Thymus (tissue), 11 donors: ENCODE measurements at regions not wholly inside any gene's neighbourhood (a gene's known extent, or its start where the extent isn't known, plus 50 kb on each side); places are given as distances from the start of the nearest gene placed in this dataset.

Source experiments
- DNase-seq, 9 donors: peaks; one replicate each; pipeline ENCODE4 v3.0.0-alpha.2; 2013; ENCODE audit warnings: low spot score in 9 of 9, low read depth in 6 of 9, missing footprints in 1 of 9
- H3K27ac ChIP-seq, 2 donors: one replicate each; pipeline ENCODE4 v1.5.1; 2013; ENCODE audit warnings: control low read depth in 1 of 2, low read depth in 1 of 2, low read length in 1 of 2, mild to moderate bottlenecking in 1 of 2, moderate library complexity in 1 of 2
- H3K27me3 ChIP-seq, 2 donors: one replicate each; pipeline ENCODE4 v1.5.1; 2013; ENCODE audit warnings: low read length in 1 of 2; ENCODE audit not compliant: control insufficient read depth in 2 of 2, insufficient read depth in 1 of 2
- H3K36me3 ChIP-seq, 2 donors: one replicate each; pipeline ENCODE4 v1.5.1; 2013; ENCODE audit warnings: low read length in 1 of 2, mild to moderate bottlenecking in 1 of 2, moderate library complexity in 1 of 2; ENCODE audit not compliant: control insufficient read depth in 2 of 2, insufficient read depth in 2 of 2
- H3K4me1 ChIP-seq, 2 donors: one replicate each; pipeline ENCODE4 v1.5.1; 2013; ENCODE audit warnings: low read length in 2 of 2; ENCODE audit not compliant: control insufficient read depth in 2 of 2, insufficient read depth in 2 of 2
- H3K4me3 ChIP-seq, 2 donors: one replicate each; pipeline ENCODE4 v1.5.1; 2013; ENCODE audit warnings: low read length in 2 of 2, control low read depth in 1 of 2, mild to moderate bottlenecking in 1 of 2
- H3K9me3 ChIP-seq, 2 donors: one replicate each; pipeline ENCODE4 v1.5.1; 2013; ENCODE audit warnings: low read length in 1 of 2, mild to moderate bottlenecking in 1 of 2; ENCODE audit not compliant: control insufficient read depth in 2 of 2, insufficient read depth in 1 of 2
- WGBS: extraction: QIAGEN DNeasy Blood & Tissue Kit; methylation state at CpG from one replicate; pipeline ENCODE4 v1.1.7; 2013; 5-methylcytosine and 5-hydroxymethylcytosine counted together
- donor health status: healthy.

DNA sequence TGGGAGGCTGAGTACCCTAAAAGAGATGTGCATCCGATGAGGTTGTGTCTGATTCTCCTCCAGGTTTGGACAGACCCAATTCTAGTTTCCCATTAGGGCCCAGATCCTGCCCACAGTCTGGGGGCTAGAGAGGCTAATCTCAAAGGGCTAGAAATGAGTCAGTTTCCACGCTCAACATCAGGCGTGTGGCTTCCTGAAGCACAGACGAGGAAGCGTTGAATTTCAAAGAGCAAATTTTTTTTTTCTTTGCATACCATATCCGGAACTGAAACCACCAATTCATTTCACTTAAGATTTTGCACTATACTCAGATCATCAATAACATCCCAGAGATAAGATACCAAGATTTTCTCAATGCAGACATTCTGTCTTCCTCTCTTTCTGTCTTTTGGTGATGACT is 173.8 kb upstream of the BCL6 start:
- Histone ChIP-seq H3K4me1 (peaks cover 33 to 62% of the 10 kb centered on the region in 2 donors), H3K27ac (peak overlapping the region; percentile 19 to 84), H3K27me3 (no peaks in the 10 kb centered on the region), H3K9me3 (no peaks in the 10 kb centered on the region), H3K4me3 (peak overlapping the region in 1 of 2 donors; percentile 14), H3K36me3 (no peaks in the 10 kb centered on the region)
- WGBS = 4% methylated on average over 6 of the region's 6 CpGs
- DNase-seq = peak; percentile 40 to 90 (median 70)

DNA sequence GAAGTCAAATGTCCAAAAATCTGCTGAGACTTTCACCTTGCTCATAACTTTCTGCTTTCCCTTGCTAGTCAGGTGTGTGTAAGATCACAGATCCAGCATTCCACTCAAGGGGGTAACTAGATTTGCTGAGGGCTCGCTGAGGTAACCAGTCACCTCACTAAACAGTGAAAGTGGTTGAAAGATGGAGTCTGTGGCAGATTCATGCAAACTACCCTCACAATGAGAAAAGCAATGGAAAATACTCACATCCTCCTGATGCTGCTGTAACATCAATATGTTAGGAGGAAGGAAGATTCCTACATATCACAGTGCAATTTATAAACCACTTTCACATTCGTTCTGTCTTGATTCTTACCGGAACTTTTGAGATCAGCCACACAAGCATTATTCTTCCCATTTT is 174.3 kb upstream of the BCL6 start:
- Histone ChIP-seq H3K36me3 (no peaks in the 10 kb centered on the region), H3K4me3 (peak overlapping the region in 1 of 2 donors; percentile 14), H3K4me1 (peaks cover 28 to 59% of the 10 kb centered on the region in 2 donors), H3K9me3 (no peaks in the 10 kb centered on the region), H3K27ac (peak overlapping the region; percentile 80 to 84), H3K27me3 (no peaks in the 10 kb centered on the region)
- WGBS = 40% methylated on average over 3 of the region's 3 CpGs
- DNase-seq = peak in 2 of 9 donors; percentile 19 to 45

- Histone ChIP-seq H3K4me3 (no peak overlapping the region), H3K27ac (peak overlapping the region in 1 of 2 donors; percentile 84), H3K27me3 (no peaks in the 10 kb centered on the region), H3K9me3 (peaks cover 0 to 2% of the 10 kb centered on the region in 2 donors), H3K4me1 (peaks cover 28 to 55% of the 10 kb centered on the region in 2 donors), H3K36me3 (no peaks in the 10 kb centered on the region)
- no peak for DNase-seq
- 95% methylated on average over 1 of the region's 1 CpG for WGBS
Observed at GRCh38 chr3:187920030-187920429, 174.8 kb upstream of the BCL6 start.

DNA sequence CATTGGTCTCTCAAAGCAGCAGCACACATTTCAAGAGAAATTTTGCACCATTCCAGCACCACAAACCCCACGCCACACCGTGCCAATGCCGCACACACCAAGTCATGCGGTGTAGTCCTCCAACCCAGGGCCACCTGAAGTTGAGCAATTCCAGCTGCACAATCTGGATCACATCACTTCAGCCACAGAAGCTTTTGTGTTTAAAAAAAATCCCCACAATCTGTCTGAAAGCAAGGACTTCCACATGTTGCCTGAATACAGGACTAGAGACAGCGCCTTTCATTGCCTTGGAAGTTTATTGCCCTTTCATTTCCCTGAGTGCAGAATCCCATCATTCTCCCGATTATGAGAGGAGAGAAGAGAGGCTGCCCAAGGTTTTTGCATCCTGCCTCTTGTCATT is 175.6 kb upstream of the BCL6 start:
- H3K4me3 ChIP-seq = no peak overlapping the region
- no peaks in the 10 kb centered on the region for H3K27me3 ChIP-seq
- DNase-seq = no peak
- no peaks in the 10 kb centered on the region for H3K36me3 ChIP-seq
- H3K9me3 ChIP-seq = peaks cover 0 to 2% of the 10 kb centered on the region in 2 donors
- no peak overlapping the region for H3K27ac ChIP-seq
- H3K4me1 ChIP-seq = peaks cover 28 to 52% of the 10 kb centered on the region in 2 donors
- 98% methylated on average over 6 of the region's 6 CpGs for WGBS

DNA sequence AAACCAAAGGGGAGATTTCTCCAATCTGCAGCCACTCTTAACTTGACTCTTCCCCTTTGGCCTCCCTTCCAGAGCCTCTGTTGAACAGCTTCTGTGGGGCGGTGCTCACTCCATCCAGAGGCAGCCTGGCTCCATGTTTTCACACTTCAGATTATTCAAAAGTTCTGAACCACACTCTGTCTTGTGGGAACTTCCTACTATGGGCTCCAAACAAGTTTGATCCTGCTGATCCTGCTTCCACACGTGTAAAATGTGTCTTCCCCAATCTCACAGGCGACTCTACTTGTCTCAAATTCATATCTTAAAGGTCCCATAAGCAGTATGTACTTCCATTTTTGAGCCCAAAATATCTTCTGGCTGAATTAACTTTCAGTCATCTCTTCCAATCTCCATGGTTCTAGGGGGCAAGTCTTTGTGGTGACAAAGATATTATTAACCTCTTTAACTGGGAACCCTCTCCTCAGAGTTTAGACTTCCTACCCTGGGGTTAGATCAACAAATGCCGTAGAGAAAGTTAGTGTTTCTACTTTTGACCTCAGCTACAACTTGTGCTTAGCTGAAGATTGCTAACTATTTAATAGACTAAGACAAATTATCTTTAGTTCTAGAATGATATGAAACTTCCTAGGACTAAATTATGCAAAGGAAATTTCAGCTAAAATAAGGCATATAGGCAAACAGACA is 176.3 kb upstream of the BCL6 start:
- Histone ChIP-seq H3K4me1 (peaks cover 31 to 57% of the 10 kb centered on the region in 2 donors), H3K27ac (no peak overlapping the region), H3K27me3 (no peaks in the 10 kb centered on the region), H3K4me3 (no peak overlapping the region), H3K36me3 (no peaks in the 10 kb centered on the region), H3K9me3 (peaks cover 0 to 2% of the 10 kb centered on the region in 2 donors)
- 62% methylated on average over 4 of the region's 4 CpGs for WGBS
- peak in 1 of 9 donors; percentile 33 for DNase-seq

DNA sequence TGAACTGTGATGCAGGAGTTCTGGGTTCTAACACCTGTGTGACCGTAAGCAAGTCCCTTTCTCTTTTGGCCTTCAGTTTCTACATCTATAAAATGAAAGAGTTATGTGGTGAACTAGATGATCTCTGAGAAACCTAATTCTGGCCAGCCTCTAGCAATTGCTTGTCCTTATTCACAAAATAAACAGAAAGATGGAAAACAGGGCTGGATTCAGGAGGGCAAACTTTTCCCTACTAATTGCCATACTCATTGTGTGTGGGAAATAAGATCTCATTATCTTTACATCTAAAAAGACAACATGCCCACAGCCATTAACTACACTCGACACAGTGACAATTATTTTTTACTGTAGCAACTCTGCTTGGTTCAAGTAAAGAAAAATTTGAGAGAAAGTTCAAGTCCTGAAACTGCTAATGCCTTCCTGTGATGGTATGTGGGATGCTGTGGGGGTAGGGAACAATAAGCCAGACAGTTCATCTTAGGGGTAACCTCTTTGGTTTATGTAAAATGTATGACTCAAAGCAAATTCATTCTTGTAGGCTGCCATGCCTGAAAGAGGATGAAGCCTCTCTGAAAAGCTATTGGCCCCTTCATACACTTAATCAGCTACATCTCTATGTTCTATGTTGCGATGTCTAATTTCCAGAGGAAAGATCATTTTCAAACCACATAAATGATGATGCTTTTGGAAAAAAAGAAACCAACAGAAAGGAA is 177.6 kb upstream of the BCL6 start:
- Histone ChIP-seq H3K36me3 (no peaks in the 10 kb centered on the region), H3K4me3 (no peak overlapping the region), H3K27me3 (no peaks in the 10 kb centered on the region), H3K9me3 (peaks cover 0 to 2% of the 10 kb centered on the region in 2 donors), H3K27ac (no peak overlapping the region), H3K4me1 (peaks cover 35 to 57% of the 10 kb centered on the region in 2 donors)
- WGBS = 66% methylated on average over 3 of the region's 3 CpGs
- peak in 1 of 9 donors; percentile 47 for DNase-seq

- no peaks in the 10 kb centered on the region for H3K36me3 ChIP-seq
- no peaks in the 10 kb centered on the region for H3K27me3 ChIP-seq
- peaks cover 29 to 54% of the 10 kb centered on the region in 2 donors for H3K4me1 ChIP-seq
- H3K4me3 ChIP-seq = no peak overlapping the region
- H3K27ac ChIP-seq = no peak overlapping the region
- H3K9me3 ChIP-seq = peaks cover 0 to 2% of the 10 kb centered on the region in 2 donors
- DNase-seq = no peak
Observed at GRCh38 chr3:187924651-187925050, 179.4 kb upstream of the BCL6 start.

DNA sequence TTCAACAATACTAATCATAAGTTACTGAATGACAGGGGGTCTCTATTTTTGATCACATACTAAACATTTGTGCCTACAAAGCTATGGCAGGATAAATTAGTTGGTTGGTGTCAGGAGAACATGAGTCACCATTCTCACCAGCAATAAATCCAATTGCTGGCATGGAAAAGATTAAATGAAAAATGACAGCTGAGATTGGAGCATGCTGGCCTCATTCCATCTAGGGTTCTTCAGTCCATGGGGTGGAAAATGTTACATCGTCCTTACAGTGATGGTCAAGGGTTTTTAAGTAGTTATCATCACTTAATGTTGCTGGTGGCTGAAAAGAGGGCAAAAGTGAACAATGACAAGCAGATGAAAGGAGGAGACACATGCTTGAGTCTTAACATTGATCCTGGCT is 180.1 kb upstream of the BCL6 start:
- Histone ChIP-seq H3K4me1 (peaks cover 28 to 55% of the 10 kb centered on the region in 2 donors), H3K27ac (no peak overlapping the region)
- WGBS = 96% methylated on average over 1 of the region's 1 CpG

DNA sequence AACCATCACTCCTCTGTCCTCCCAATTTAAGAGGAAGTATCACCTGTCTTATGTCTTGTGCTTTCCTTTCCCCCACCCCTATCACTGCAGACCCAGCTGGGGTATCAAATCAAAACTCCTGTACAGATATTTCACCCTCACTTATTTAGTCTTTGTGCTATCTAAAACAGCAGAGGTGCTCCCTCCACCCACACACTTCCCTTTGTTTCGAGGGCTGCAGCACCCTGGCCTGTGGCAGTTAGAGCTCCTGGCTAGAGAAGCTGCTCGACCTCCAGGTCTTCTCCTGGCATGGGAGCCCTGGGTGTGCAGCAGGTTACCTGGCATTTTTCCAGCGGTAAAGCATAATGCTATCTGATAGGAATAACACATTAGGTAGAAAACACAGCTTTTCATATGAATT is 181.4 kb upstream of the BCL6 start:
- Histone ChIP-seq H3K27me3 (no peaks in the 10 kb centered on the region), H3K9me3 (peaks cover 0 to 2% of the 10 kb centered on the region in 2 donors), H3K27ac (peak overlapping the region in 1 of 2 donors; percentile 64), H3K4me1 (peaks cover 24 to 45% of the 10 kb centered on the region in 2 donors), H3K36me3 (no peaks in the 10 kb centered on the region), H3K4me3 (no peak overlapping the region)
- DNase-seq = peak in 1 of 9 donors; percentile 51
- 40% methylated on average over 3 of the region's 3 CpGs for WGBS

More for the DNA sequence above, 180.1 kb upstream of the BCL6 start:
- peaks cover 0 to 2% of the 10 kb centered on the region in 2 donors for H3K9me3 ChIP-seq
- no peak for DNase-seq
- no peak overlapping the region for H3K4me3 ChIP-seq
- H3K36me3 ChIP-seq = no peaks in the 10 kb centered on the region
- no peaks in the 10 kb centered on the region for H3K27me3 ChIP-seq
